GM19463 (cell line): ENCODE measurements at regions not wholly inside any gene's neighbourhood (a gene's known extent, or its start where the extent isn't known, plus 50 kb on each side); places are given as distances from the start of the nearest gene placed in this dataset.
"Not testable (repeated sequence)": the region's sequence is repeated elsewhere in the genome, so short reads cannot be mapped to it uniquely, and the experiment has no call there.

ENCODE experiments used
- ATAC-seq: cut with Tn5 transposase; IDR thresholded peaks from one replicate; pipeline ENCODE4 v1.9.1; 2021; ENCODE audit warnings: mild to moderate bottlenecking, moderate library complexity; ENCODE audit not compliant: unreplicated experiment

- ATAC-seq = no peak
Measured at GRCh38 chr1:96130432-96130831, 591.2 kb upstream of the PTBP2 start.

GRCh38 chr1:96144636-96145035 lies 576.9 kb upstream of the PTBP2 start:
- no peak for ATAC-seq

- no peak for ATAC-seq
Measured at GRCh38 chr1:96145492-96145891, 576.1 kb upstream of the PTBP2 start.

GRCh38 chr1:96152957-96153356 lies 568.6 kb upstream of the PTBP2 start:
- not testable (repeated sequence) for ATAC-seq

- no peak for ATAC-seq
Measured at GRCh38 chr1:96157101-96157500, 564.5 kb upstream of the PTBP2 start.

GRCh38 chr1:96159379-96159778 lies 562.2 kb upstream of the PTBP2 start:
- no peak for ATAC-seq

GRCh38 chr1:96164053-96164452 lies 557.5 kb upstream of the PTBP2 start:
- no peak for ATAC-seq

GRCh38 chr1:96178053-96178452 lies 543.5 kb upstream of the PTBP2 start:
- ATAC-seq = no peak

- no peak for ATAC-seq
Measured at GRCh38 chr1:96183485-96183884, 538.1 kb upstream of the PTBP2 start.

- ATAC-seq = no peak
Measured at GRCh38 chr1:96183928-96184327, 537.7 kb upstream of the PTBP2 start.

- no peak for ATAC-seq
Measured at GRCh38 chr1:96185181-96185580, 536.4 kb upstream of the PTBP2 start.

GRCh38 chr1:96187020-96187419 lies 534.6 kb upstream of the PTBP2 start:
- ATAC-seq = no peak

GRCh38 chr1:96191165-96191564 lies 530.4 kb upstream of the PTBP2 start:
- no peak for ATAC-seq

- ATAC-seq = no peak
Measured at GRCh38 chr1:96206451-96206850, 515.1 kb upstream of the PTBP2 start.

- no peak for ATAC-seq
Measured at GRCh38 chr1:96207936-96208335, 513.6 kb upstream of the PTBP2 start.

GRCh38 chr1:96208428-96208827 lies 513.2 kb upstream of the PTBP2 start:
- ATAC-seq = no peak

GRCh38 chr1:96210054-96210453 lies 511.5 kb upstream of the PTBP2 start:
- ATAC-seq = no peak

- ATAC-seq = no peak
Measured at GRCh38 chr1:96211202-96211601, 510.4 kb upstream of the PTBP2 start.

- no peak for ATAC-seq
Measured at GRCh38 chr1:96214982-96215381, 506.6 kb upstream of the PTBP2 start.

GRCh38 chr1:96220651-96221050 lies 500.9 kb upstream of the PTBP2 start:
- no peak for ATAC-seq

- no peak for ATAC-seq
Measured at GRCh38 chr1:96222701-96223100, 498.9 kb upstream of the PTBP2 start.

GRCh38 chr1:96224229-96224628 lies 497.4 kb upstream of the PTBP2 start:
- ATAC-seq = not testable (repeated sequence)

- no peak for ATAC-seq
Measured at GRCh38 chr1:96233422-96233821, 488.2 kb upstream of the PTBP2 start.

- ATAC-seq = no peak
Measured at GRCh38 chr1:96234299-96234698, 487.3 kb upstream of the PTBP2 start.
